ENCODE measurements at regions not wholly inside any gene's neighbourhood (a gene's known extent, or its start where the extent isn't known, plus 50 kb on each side); places are given as distances from the start of the nearest gene placed in this dataset.

DNA sequence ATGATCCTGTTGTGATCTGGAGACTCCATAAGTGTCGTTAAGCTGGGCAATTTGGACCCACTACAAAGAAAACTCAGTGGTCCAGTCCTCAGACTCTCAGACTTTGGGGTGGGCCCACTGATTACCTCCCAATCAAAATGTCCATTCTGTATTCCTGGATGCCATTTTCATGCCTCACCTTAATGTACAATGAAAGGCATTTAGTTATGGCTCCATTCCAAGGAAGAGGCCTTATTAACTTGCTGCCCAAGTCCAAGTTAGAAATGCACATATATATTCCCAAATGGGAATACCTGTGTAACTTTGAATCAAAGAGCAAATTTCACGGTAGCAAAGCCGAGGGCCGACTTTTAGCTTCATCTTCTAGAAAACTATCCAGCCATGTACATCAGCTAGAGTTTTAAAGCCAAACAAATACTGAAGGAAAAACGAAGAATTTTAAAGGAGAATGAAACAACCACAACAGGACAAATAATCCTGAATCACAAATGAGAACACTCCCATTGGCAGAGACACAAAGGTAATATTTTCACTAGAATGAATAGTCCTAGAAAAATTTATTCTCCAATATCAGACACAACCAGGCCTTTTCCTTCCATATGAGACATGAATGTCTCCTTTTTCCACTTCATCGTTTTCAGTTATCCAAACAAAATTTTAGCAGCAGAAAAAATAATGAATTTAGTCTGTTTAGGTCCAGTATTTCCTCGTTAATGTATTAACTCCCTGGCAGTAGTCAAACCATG is 63.7 kb upstream of the HHIP start:
- TF ChIP-seq CTCF (IDR thresholded peaks at IDR 0.05): no peak
- DNase-seq (ENCODE audit: low spot score) (no peak), ATAC-seq (ENCODE audit: low FRiP score) (no peak)

- DNase-seq (ENCODE audit: low spot score): no peak
- no peak for TF ChIP-seq CTCF (IDR thresholded peaks at IDR 0.05)
- no peak for ATAC-seq (ENCODE audit: low FRiP score)
Measured at GRCh38 chr4:144582975-144583374, 63.0 kb upstream of the HHIP start.

- DNase-seq (ENCODE audit: low spot score) (no peak), ATAC-seq (ENCODE audit: low FRiP score) (peak; percentile 76)
- no peak for TF ChIP-seq CTCF (IDR thresholded peaks at IDR 0.05)
Measured at GRCh38 chr4:144583658-144584057, 62.3 kb upstream of the HHIP start.

GRCh38 chr4:144584428-144584827 is 61.5 kb upstream of the HHIP start:
- ATAC-seq (ENCODE audit: low FRiP score): no peak
- no peak for TF ChIP-seq CTCF (IDR thresholded peaks at IDR 0.05)
- no peak for DNase-seq (ENCODE audit: low spot score)

GRCh38 chr4:144589512-144589911 is 56.4 kb upstream of the HHIP start:
- ATAC-seq (ENCODE audit: low FRiP score): no peak
- TF ChIP-seq CTCF (IDR thresholded peaks at IDR 0.05): no peak
- no peak for DNase-seq (ENCODE audit: low spot score)

DNA sequence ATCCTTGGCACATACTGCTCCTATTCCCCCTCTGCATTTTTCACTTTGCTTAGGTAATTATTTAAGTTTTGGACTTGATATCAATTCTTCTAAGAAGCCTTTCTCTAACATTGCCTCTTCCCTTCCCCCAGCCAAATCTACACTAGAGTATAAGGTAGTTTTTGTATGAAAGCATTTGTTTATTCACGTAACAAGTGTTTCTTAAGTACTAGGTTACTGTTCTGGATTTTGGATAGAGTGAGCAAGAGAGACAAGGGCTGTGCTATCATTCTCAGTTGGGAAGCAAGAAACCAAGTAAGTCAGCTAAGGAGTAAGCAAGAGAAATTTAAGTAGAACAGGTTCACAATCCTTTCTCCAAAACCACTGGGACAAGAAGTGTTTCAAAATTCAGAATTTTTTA is 55.9 kb upstream of the HHIP start:
- DNase-seq (ENCODE audit: low spot score) (no peak), ATAC-seq (ENCODE audit: low FRiP score) (no peak)
- TF ChIP-seq CTCF (IDR thresholded peaks at IDR 0.05): no peak

- ATAC-seq (ENCODE audit: low FRiP score) (peak; percentile 41), DNase-seq (ENCODE audit: low spot score) (no peak)
- no peak for TF ChIP-seq CTCF (IDR thresholded peaks at IDR 0.05)
Measured at GRCh38 chr4:144591401-144591800, 54.6 kb upstream of the HHIP start.

All from omental fat pad (tissue), 3 donors.